ENCODE measurements at regions not wholly inside any gene's neighbourhood (a gene's known extent, or its start where the extent isn't known, plus 50 kb on each side); places are given as distances from the start of the nearest gene placed in this dataset.
"Not testable (repeated sequence)": the region's sequence is repeated elsewhere in the genome, so short reads cannot be mapped to it uniquely, and the experiment has no call there.

- no peak overlapping the region for H3K4me3 ChIP-seq (ENCODE audit: low read length)
- no peak for TF ChIP-seq ZNF274 (IDR thresholded peaks at IDR 0.05; ENCODE audit: low read depth, low read length)
Observed at GRCh38 chr3:81154611-81155143, 606.8 kb downstream of the GBE1 start.

DNA sequence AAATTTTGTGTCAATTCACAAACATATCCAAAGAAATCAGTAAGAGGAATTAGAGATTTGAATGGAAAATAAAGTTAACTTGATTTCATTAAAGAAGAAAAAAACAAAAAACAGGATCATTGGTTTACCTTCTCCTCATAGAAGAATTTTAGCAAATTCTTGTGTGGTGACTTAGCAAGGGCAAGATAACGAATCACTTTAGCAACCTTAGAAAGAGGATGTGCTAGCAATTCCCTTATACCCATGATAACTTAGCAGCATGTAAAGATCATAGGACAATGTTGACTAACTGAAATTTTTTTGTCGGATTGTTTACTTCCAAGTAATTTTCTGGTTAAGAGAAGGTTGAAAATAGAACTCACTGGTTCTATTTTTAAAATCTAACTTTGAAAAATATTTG is 609.3 kb downstream of the GBE1 start:
- no peak for TF ChIP-seq ZNF274 (IDR thresholded peaks at IDR 0.05; ENCODE audit: low read depth, low read length)
- H3K4me3 ChIP-seq (ENCODE audit: low read length): no peak overlapping the region

GRCh38 chr3:81132995-81133394 is 628.5 kb downstream of the GBE1 start:
- no peak for TF ChIP-seq ZNF274 (IDR thresholded peaks at IDR 0.05; ENCODE audit: low read depth, low read length)
- H3K4me3 ChIP-seq (ENCODE audit: low read length): no peak overlapping the region

GRCh38 chr3:81105789-81106488 is 655.5 kb downstream of the GBE1 start:
- TF ChIP-seq ZNF274 (IDR thresholded peaks at IDR 0.05; ENCODE audit: low read depth, low read length): no peak
- no peak overlapping the region for H3K4me3 ChIP-seq (ENCODE audit: low read length)

GRCh38 chr3:81105206-81105605 is 656.2 kb downstream of the GBE1 start:
- no peak overlapping the region for H3K4me3 ChIP-seq (ENCODE audit: low read length)
- no peak for TF ChIP-seq ZNF274 (IDR thresholded peaks at IDR 0.05; ENCODE audit: low read depth, low read length)

DNA sequence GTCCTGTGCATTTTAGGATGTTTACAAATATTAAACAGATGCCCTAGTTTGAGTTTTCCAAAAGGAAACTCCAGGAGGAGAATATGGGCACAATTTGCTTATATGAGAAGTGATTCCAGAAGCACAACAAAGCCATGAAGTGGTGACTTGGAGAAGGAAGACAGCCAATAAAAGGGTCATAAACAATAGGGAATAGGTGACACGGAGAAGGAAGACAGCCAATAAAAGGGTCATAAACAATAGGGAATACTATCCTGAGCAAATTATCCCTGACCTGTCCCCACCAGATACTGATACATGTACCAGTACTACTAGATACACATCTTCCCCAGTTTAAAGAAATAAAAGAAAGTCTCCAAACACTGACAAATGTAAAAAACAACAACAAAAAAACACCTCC is 663.6 kb downstream of the GBE1 start:
- no peak for TF ChIP-seq ZNF274 (IDR thresholded peaks at IDR 0.05; ENCODE audit: low read depth, low read length)
- no peak overlapping the region for H3K4me3 ChIP-seq (ENCODE audit: low read length)

DNA sequence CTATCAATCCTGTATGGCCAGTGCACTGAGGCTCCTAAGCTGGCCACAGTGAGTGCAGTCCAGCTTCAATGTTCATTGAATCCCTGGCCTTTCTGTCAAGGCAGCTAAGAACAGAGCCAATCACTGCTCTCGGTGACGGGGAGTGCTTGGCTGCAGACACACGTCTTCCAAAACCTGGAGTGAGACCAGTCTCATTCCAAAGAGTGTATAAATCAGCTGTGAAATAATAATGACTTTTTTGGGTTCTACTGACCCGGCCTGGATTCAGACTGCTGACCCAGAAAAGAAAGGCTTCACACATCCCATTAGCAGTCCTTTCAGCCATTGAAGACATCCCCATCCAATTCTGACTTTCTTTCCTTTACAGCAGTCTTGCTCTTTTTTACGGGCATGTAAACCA is 665.5 kb downstream of the GBE1 start:
- H3K4me3 ChIP-seq (ENCODE audit: low read length): no peak overlapping the region
- no peak for TF ChIP-seq ZNF274 (IDR thresholded peaks at IDR 0.05; ENCODE audit: low read depth, low read length)

DNA sequence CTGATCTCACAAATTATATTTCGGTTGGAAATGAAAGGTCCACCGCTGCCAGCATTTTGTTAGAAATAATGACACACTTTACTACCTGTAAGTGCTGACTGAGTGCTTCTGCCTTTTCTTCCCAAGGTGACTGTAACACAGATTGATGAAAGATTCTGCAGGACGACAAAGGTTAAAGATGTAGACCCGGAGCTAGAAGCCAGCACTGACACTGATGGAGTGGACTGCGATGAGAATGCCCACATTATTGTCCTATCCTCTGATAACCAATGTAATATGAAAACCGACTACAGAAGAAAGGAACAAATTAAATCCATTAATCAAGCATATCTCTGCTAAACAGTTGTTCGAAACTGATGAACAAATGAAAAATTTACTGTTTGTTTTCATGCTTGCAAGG is 666.5 kb downstream of the GBE1 start:
- no peak overlapping the region for H3K4me3 ChIP-seq (ENCODE audit: low read length)
- TF ChIP-seq ZNF274 (IDR thresholded peaks at IDR 0.05; ENCODE audit: low read depth, low read length): no peak

DNA sequence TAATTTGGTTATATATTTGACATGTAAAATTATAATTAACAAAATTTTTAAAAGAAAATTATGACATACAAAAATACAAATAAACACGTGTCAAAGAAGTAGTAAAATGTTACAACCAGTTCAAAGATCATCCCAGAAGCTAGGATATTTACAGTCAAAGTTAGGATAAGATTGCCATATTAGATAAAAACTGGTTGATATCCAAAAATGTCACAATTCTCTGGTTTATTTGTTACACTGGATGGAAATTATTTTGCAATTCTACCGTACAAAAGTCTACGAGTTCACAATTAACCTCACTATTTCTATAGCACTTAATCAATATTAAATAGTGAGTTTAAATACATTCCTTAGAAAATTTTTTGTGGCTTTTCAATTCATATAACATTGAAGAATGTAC is 673.8 kb downstream of the GBE1 start:
- no peak overlapping the region for H3K4me3 ChIP-seq (ENCODE audit: low read length)
- no peak for TF ChIP-seq ZNF274 (IDR thresholded peaks at IDR 0.05; ENCODE audit: low read depth, low read length)

DNA sequence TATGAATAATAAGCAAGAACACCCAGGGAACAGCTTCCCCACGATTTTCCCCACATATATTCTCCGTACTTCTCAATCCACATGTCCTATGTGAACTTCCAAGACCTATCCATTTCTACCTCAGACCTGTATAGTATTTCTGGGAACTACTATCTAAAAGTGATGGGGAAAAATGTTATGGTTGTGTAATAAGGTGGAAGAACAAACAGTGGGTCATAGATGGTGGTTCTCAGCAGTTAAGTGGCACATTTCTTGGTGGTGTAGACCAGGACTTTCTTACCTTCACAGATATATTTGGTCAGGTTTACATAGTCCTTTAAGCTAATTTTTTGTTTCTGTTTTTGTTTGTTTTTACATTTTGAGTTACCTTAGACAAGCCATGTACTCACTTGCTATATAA is 675.1 kb downstream of the GBE1 start:
- H3K4me3 ChIP-seq (ENCODE audit: low read length): no peak overlapping the region
- TF ChIP-seq ZNF274 (IDR thresholded peaks at IDR 0.05; ENCODE audit: low read depth, low read length): no peak

DNA sequence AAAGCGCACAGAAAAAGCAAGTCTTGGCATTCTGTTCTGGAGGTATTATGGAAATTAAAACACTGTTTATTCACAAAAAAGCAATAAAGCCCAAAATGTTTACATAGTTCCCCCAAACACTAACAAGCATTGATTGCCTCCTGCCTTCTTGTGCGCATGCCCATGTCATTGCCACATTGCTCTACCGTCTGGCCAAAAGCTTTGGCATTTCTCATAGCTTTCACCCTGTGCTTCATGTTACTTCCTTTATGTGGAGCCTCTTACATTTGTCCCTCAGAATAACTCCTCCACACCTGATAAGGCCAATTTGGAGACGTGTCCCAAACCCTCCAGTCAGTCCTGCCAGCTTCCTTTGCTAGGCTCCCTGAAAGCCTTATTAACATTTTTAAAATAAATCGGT is 680.8 kb downstream of the GBE1 start:
- no peak for TF ChIP-seq ZNF274 (IDR thresholded peaks at IDR 0.05; ENCODE audit: low read depth, low read length)
- no peak overlapping the region for H3K4me3 ChIP-seq (ENCODE audit: low read length)

GRCh38 chr3:81072591-81072990 is 688.9 kb downstream of the GBE1 start:
- no peak overlapping the region for H3K4me3 ChIP-seq (ENCODE audit: low read length)
- no peak for TF ChIP-seq ZNF274 (IDR thresholded peaks at IDR 0.05; ENCODE audit: low read depth, low read length)

DNA sequence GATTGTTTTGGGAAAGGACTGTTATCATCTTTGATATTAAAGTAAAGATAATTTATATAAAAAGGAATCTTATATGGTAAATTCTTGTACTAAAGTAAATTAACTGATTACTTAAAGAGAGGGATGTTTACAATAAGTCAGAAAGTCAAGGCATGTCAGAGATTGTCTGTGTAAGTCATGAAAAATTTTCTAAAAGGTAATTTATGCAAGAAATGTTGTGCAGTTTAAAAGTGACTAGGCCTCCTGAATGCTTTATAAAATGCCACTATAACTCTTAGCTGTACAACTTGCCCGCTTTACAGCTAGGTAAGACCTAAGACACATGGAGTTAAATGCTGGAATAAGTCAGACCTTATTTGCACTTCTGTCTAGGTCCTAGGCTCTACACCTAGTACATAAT is 692.9 kb downstream of the GBE1 start:
- TF ChIP-seq ZNF274 (IDR thresholded peaks at IDR 0.05; ENCODE audit: low read depth, low read length): no peak
- H3K4me3 ChIP-seq (ENCODE audit: low read length): no peak overlapping the region

DNA sequence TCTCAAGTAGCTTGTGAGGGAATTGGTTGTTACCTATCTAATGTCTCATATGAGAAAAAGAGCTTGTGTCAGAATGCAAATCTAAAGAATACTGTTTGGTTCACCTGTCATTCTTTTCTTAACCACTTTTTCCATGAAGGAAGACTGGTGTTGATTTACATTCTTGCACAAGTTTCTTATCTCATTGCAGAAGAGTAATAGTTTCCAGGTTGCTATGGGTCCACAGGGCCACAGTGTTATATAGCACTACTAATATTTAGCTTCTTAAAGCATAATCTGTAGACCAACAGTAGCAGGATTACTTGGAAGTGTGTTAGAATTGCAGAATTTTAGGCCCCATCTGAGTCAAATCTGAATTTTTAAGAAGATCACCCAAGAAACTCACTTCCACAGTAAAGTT is 697.5 kb downstream of the GBE1 start:
- TF ChIP-seq ZNF274 (IDR thresholded peaks at IDR 0.05; ENCODE audit: low read depth, low read length): no peak
- no peak overlapping the region for H3K4me3 ChIP-seq (ENCODE audit: low read length)

- not testable (repeated sequence) for H3K4me3 ChIP-seq (ENCODE audit: low read length)
Observed at GRCh38 chr3:81051133-81051532, 710.3 kb downstream of the GBE1 start.

DNA sequence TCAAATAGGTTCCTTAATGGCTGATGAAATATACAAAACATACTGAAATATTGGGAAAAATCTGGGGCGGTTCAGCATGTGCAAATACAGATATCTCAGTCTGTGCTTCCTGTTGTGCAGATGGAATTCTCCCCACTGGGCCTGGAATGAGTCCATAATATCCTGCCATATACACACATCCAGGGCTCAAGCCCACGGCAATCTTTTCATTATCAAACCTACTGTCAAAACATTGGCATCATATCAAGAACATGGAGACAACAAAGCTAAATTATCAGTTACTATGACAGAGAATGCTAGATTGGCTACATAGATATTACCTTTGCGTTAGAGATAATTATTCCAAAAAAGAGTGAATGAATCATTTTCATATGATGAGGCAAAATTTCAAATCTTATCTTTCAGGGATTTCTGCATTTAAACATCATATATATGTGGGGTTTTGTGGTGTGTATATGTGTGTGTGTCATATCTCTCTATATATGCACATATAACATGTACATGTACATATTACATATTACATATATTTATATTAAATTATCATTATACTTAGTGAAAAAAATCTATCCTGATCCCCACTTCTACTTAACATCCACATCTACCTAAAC is 713.3 kb downstream of the GBE1 start:
- no peak overlapping the region for H3K4me3 ChIP-seq (ENCODE audit: low read length)
- TF ChIP-seq ZNF274 (IDR thresholded peaks at IDR 0.05; ENCODE audit: low read depth, low read length): no peak
